ENCODE measurements at regions not wholly inside any gene's neighbourhood (a gene's known extent, or its start where the extent isn't known, plus 50 kb on each side); places are given as distances from the start of the nearest gene placed in this dataset.

DNA sequence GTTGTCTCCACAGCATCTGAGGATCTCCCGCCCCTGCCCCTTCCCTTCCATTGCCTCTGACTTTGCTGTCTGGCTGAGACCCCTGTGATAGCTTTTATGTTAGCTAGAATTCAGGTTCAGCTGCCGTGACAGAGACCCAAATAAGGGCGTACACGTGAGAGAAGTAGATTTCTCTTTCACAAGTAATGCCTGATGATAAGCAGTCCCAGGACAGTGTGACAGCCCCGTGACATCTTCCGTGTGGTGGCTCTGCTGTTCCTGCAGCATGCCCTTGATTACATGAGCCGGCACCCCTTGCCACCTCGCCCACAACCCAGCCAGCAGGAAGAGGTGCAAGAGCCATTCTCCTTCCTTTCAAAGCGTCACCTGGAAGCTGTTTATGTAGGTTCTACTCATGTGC, 130.9 kb upstream of the PODXL start:
- TF ChIP-seq CTCF (IDR thresholded peaks at IDR 0.05) (no peak), POLR2AphosphoS5 (IDR thresholded peaks at IDR 0.05; ENCODE audit: low read depth, low read length) (no peak), MXI1 (IDR thresholded peaks at IDR 0.05; ENCODE audit: low read depth, low read length) (no peak), TAF1 (IDR thresholded peaks at IDR 0.05; ENCODE audit: borderline replicate concordance, low read depth, low read length) (no peak), ELF1 (IDR thresholded peaks at IDR 0.05) (no peak), EZH2phosphoT487 (IDR thresholded peaks at IDR 0.05; ENCODE audit: borderline replicate concordance, low read depth) (no peak), SIN3A (IDR thresholded peaks at IDR 0.05; ENCODE audit: borderline replicate concordance, low read depth, low read length) (no peak), JUND (IDR thresholded peaks at IDR 0.05) (no peak), NFIC (IDR thresholded peaks at IDR 0.05; ENCODE audit: borderline replicate concordance) (no peak), TCF12 (IDR thresholded peaks at IDR 0.05) (no peak)

Data from SK-N-SH (cell line).